SK-MEL-5 (cell line): ENCODE measurements at regions not wholly inside any gene's neighbourhood (a gene's known extent, or its start where the extent isn't known, plus 50 kb on each side); places are given as distances from the start of the nearest gene placed in this dataset.

Source experiments
- DNase-seq: peaks from one replicate; pipeline ENCODE4 v3.0.0-alpha.2; 2016; ENCODE audit warnings: low read depth, low spot score
- in situ Hi-C: cut with HindIII; loops from 2 replicates; pipeline ENCODE4 v1.10.0; 2016; ENCODE audit warnings: low sequenced_read_pairs, high pct_unique_total_duplicates, low pct_unique_long_range_greater_than_20kb

- DNase-seq: no peak
- in situ Hi-C loops: no loop called here
Measured at GRCh38 chr15:95998935-95999334, 331.6 kb upstream of the NR2F2 start.

- in situ Hi-C loops: no loop called here
- DNase-seq: no peak
Measured at GRCh38 chr15:96002890-96003859, 327.3 kb upstream of the NR2F2 start.

GRCh38 chr15:96005906-96006305 is 324.6 kb upstream of the NR2F2 start:
- in situ Hi-C loops: no loop called here
- no peak for DNase-seq

GRCh38 chr15:96011136-96011535 is 319.4 kb upstream of the NR2F2 start:
- DNase-seq: no peak
- in situ Hi-C loops: no loop called here

DNA sequence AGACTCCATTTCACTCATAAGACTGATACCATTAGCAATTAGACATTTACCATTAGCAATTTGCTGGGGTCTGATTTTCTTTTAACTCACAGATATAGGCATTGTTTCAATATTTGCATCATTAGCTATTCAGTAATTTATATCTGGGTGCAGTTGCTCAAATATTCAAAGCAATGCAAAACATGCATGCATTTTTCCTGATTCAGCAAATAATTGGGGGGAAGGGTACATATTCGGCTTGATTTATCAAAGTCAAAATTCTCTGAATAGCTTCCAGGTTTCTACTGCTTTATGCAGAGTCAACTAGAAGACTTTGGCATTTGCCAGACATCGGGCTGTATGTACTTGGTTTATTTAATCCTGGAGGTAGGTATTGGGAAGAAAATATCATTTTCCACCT is 315.6 kb upstream of the NR2F2 start:
- no peak for DNase-seq
- in situ Hi-C loops: no loop called here

GRCh38 chr15:96019114-96019513 is 311.4 kb upstream of the NR2F2 start:
- in situ Hi-C loops: no loop called here

DNA sequence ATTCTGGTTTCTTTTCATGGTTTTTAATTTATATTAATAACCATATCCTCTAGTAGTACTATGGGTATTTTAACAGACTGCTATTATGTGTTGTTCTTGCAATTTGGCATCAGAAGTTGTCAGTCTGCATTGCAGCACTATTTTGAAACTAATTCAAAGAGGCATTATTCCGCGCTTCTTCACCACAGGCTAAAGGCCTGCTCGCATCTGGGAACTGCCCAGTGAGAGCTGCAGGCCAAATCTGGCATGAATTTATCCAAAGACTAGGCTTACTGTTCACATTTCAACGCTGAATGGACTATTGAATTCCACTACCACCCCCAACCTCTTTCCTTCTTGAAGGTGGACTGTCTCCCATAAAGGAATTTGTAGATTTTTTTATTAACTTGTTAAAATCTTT is 310.4 kb upstream of the NR2F2 start:
- peak; percentile 56 for DNase-seq
- in situ Hi-C loops: no loop called here

More at GRCh38 chr15:96019114-96019513, 311.4 kb upstream of the NR2F2 start:
- DNase-seq: no peak

GRCh38 chr15:96020797-96021196 is 309.7 kb upstream of the NR2F2 start:
- no peak for DNase-seq
- in situ Hi-C loops: no loop called here

DNA sequence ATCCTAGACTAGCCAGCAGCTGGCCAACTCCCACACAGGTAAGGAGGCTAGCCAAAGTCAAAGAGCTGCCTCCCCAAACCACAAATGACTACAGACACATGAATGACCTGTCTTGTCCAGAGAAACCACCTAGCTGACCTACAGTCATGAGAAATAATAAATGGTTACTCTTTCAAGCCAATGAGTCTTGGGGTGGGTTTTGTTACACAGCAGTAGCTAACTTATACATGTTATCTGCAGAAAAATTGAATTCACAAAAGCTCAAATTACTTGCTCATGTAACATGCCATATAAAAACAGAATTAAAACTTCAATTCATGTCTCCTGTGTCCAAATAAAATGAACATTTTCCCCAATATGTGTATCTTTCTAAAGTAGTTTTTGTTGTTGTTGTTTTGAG is 307.4 kb upstream of the NR2F2 start:
- in situ Hi-C loops: no loop called here
- DNase-seq: no peak

DNA sequence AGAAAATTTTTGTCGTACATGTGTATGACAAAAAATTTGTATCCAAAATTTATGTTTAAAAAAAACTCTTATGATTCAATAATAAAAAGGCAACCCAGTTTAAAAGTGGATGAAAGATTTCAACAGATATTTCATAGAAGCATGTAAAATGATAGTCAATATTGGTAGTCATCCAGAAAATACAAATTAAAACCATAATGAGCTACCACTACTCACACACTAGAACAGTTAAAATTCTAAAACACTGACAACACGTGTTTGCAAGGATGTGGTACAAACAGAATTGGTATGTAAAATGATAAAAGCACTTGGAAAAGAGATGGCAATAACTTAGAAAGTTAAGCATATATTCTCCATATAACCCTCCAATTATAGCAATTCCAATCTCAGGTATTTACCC is 303.0 kb upstream of the NR2F2 start:
- DNase-seq: no peak
- in situ Hi-C loops: no loop called here

- DNase-seq: no peak
- in situ Hi-C loops: no loop called here
Measured at GRCh38 chr15:96028620-96029019, 301.9 kb upstream of the NR2F2 start.

GRCh38 chr15:96029172-96029571 is 301.3 kb upstream of the NR2F2 start:
- in situ Hi-C loops: no loop called here
- no peak for DNase-seq

DNA sequence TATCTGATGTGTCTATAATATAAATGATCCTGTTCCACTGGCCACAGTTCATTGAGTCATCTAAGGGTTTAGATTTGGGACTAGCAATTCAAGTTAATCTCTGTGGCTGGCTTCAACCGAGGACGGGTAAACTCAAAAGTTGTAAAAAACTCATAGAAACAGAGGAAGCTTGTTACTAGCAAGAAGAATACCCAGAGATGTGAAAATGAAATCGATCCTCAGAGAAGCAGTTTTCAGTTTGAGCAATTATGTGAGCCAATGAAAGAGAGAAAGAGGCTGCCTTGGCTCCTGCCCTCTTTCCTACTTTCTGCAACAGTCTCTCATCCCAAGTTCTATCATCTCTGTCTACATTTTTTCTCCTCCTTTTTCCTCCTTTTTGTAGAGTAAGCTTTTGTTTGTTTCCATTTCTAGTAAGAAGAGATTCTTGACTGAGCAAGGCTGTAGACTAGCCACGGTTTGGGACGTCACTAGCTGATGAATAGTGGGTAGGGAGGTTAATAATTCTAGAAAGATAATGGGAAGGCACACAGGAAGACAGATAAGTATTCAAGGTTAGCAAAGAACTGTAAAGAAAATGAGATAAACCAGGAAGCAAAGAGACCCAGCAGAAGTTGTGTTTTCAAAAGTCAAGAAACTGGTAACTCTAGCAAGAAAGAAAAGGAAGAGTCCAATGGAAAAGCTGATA is 298.9 kb upstream of the NR2F2 start:
- DNase-seq: no peak
- in situ Hi-C loops: no loop called here

GRCh38 chr15:96035091-96035490 is 295.4 kb upstream of the NR2F2 start:
- in situ Hi-C loops: no loop called here
- DNase-seq: no peak

DNA sequence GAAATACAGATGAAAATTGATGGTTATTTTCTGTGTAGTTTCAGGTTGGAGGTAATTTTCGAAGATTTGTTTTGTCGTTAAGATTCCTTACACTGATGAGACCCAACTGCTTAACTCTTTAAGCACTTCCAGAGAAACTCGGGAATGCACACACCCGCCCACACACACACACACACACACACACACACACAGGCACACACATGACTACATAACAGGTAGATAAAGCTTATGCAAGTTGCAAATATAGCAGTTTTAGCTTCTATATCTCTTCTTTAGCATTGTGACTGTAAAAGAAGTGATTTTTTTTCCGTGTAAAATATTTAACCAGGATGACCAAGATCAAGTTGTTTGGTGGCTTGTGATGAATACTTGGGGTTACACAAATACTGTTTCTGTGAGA is 294.9 kb upstream of the NR2F2 start:
- in situ Hi-C loops: no loop called here

GRCh38 chr15:96037584-96037983 is 292.9 kb upstream of the NR2F2 start:
- no peak for DNase-seq
- in situ Hi-C loops: no loop called here

More for the DNA sequence above, 294.9 kb upstream of the NR2F2 start:
- DNase-seq: no peak

DNA sequence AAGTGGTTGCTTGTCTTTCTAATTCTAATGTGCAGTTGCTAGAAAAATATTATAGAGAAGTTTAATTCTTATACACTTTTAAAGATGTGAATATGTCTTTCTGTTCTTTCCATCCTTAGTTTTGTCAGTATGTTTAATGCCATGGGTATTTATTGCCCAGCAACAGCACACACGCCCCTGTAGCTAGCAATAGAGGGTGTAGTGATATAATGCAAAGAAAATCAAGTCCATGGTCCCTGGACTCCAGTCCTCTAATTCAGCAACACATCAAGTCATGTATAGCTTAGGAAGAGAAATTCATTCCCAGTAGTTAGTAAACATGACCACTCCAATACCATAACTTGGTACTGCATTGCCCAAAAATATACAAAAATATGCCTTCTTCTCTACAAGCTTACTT is 292.4 kb upstream of the NR2F2 start:
- in situ Hi-C loops: no loop called here
- no peak for DNase-seq

DNA sequence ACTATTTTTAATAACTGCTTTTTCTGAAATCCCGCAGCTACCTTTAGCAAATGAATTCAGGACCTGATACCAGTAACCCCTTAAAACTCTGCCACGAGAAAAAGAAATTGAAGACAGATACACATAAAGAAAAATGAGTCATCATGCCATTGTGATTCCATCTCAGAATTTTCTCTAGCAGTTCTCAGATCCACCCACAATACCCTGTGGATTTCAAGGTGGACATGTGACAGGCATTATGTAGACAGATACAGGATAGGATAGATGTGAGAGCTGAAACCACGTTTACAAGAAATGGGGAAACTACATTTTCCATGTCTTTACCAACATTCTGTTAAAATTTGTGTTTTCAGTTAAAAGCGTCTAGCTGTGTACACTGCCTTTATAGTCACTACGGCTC is 291.9 kb upstream of the NR2F2 start:
- in situ Hi-C loops: no loop called here
- DNase-seq: no peak
